Small intestine (tissue), 7 donors: ENCODE measurements at regions not wholly inside any gene's neighbourhood (a gene's known extent, or its start where the extent isn't known, plus 50 kb on each side); places are given as distances from the start of the nearest gene placed in this dataset.
"Not testable (repeated sequence)": the region's sequence is repeated elsewhere in the genome, so short reads cannot be mapped to it uniquely, and the experiment has no call there.

Source experiments
- DNase-seq, 2 donors: peaks; one replicate each; pipeline versions ENCODE4 v3.0.0 to v3.0.0-alpha.2; 2013
- FAIRE-seq: peaks from 2 replicates; lab custom pipeline; 2012; peaks lifted over from hg19 to GRCh38; lab: Jason Lieb, UNC
- H3K27ac ChIP-seq, 3 donors: one replicate each; pipeline ENCODE4 v1.5.1; 2013; ENCODE audit warnings: low read length in 2 of 3, mild to moderate bottlenecking in 2 of 3, control low read depth in 1 of 3, inconsistent platforms in 1 of 3, low read depth in 1 of 3, moderate library complexity in 1 of 3
- H3K27me3 ChIP-seq, 3 donors: one replicate each; pipeline ENCODE4 v1.6.1; 2013; ENCODE audit warnings: low read length in 3 of 3, inconsistent platforms in 1 of 3; ENCODE audit not compliant: control insufficient read depth in 3 of 3, insufficient read depth in 3 of 3
- H3K36me3 ChIP-seq, 3 donors: one replicate each; pipeline ENCODE4 v1.6.1; 2013; ENCODE audit warnings: low read length in 3 of 3, inconsistent platforms in 1 of 3, low read depth in 1 of 3, mild to moderate bottlenecking in 1 of 3, moderate library complexity in 1 of 3; ENCODE audit not compliant: control insufficient read depth in 3 of 3, insufficient read depth in 2 of 3
- H3K4me1 ChIP-seq, 3 donors: one replicate each; pipeline ENCODE4 v1.6.1; 2013; ENCODE audit warnings: low read length in 2 of 3, inconsistent platforms in 1 of 3, low read depth in 1 of 3, mild to moderate bottlenecking in 1 of 3, moderate library complexity in 1 of 3; ENCODE audit not compliant: control insufficient read depth in 3 of 3, insufficient read depth in 2 of 3
- H3K4me3 ChIP-seq, 3 donors: one replicate each; pipeline ENCODE4 v1.5.1; 2013; ENCODE audit warnings: low read length in 3 of 3, control low read depth in 1 of 3, inconsistent platforms in 1 of 3, low read depth in 1 of 3, mild to moderate bottlenecking in 1 of 3, moderate library complexity in 1 of 3
- H3K9me3 ChIP-seq, 2 donors: one replicate each; pipeline ENCODE4 v1.6.1; 2013; ENCODE audit warnings: low read depth in 1 of 2, low read length in 1 of 2; ENCODE audit not compliant: control insufficient read depth in 2 of 2, insufficient read depth in 1 of 2
- WGBS, 3 donors: extraction: QIAGEN DNeasy Blood & Tissue Kit; methylation state at CpG; one replicate each; pipeline ENCODE4 v1.1.7; 2013; 5-methylcytosine and 5-hydroxymethylcytosine counted together
- donor health status: healthy with polysubstance abuse.
- donor health status: control.
- donor health status: control.
- donor health status: Bipolar disorder and iron deficiency.
- donor health status: healthy.

DNA sequence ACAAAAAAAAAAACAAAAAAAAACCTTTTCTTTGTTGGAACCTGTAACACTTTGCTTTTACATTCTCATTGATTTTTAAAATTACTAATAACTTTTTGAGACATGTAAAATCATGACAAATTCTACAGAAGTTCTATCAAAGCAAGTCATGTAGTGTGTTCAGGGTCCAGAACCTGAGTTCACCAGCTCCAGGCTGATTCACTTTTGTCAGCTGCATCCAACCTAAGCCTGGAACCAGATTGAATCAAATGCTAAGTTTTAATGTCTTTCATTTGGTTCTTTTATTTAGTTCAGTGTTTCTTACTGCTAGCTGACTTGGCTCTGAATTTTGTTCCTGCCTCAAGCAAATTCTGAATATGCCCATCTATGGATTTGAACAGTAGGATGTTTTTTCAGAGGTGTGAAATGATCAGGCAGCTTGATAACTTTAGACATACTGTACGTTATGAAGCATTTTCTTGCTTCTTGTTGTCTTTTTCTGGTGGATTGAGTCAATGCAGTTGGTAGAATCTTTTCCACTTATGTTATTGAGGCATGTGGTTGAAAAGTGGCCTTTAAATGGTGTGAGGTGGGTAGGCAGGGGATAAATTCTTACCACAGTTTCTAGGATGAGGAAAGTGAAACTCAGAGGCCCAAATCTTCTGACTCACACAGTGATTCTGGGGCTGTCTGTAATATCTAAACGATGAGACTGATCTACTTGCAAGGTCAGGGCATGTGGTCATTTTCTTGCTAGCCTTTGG lies 78.7 kb downstream of the SRGAP2 start:
- H3K27me3 ChIP-seq, H3K27ac ChIP-seq, H3K4me1 ChIP-seq, H3K9me3 ChIP-seq, DNase-seq, H3K36me3 ChIP-seq, H3K4me3 ChIP-seq, FAIRE-seq: not testable (repeated sequence)
- WGBS, 3 donors = no CpG with 5 or more reads among the region's 2 CpGs

DNA sequence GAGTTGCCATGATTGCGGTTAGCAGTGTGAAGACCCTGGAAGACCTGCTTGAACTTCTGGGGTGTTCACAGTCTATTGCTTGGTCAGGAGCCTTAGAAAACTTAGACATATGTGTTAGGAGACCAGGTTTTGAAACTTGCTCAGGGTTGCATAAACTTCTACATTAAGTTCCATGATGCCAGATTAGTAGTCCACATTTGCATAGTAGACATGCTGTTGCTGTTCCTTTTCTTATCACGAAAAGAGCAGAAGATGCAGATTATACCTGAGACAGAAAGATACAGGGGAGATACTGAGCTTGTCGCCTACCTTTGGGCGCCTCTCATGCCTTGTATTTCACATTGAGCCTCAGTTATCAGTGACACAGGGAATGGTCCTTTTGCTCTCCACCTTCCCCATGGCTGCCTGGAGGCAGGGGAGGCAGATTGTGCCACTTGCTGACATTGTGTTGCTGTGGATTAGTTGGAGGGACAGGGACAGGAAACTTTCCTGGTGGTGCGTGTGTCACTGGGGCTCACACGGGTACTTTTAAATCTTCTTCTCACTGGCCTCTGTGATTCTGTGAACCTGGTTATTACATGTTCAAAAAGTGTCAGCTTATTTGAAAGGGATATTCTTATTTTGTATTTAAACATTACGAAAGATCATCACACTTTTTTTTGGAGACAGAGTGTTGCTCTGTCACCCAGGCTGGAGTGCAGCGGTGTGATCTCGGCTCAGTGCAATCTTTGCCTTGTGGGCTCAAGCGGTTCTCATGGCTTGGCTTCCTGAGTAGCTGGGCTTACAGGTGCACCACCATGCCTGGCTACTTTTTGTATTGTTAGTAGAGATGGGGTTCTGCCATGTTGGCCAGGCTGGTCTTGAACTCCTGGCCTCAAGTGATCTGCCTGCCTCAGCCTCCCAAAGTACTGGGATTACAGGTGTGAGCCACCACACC lies 82.0 kb downstream of the SRGAP2 start:
- not testable (repeated sequence) for FAIRE-seq, H3K9me3 ChIP-seq, H3K36me3 ChIP-seq, H3K27ac ChIP-seq, DNase-seq, H3K27me3 ChIP-seq, H3K4me3 ChIP-seq, H3K4me1 ChIP-seq
- 94 to 96% (median 96%) methylated on average over 5 to 7 of the region's 10 CpGs for WGBS, 3 donors

DNA sequence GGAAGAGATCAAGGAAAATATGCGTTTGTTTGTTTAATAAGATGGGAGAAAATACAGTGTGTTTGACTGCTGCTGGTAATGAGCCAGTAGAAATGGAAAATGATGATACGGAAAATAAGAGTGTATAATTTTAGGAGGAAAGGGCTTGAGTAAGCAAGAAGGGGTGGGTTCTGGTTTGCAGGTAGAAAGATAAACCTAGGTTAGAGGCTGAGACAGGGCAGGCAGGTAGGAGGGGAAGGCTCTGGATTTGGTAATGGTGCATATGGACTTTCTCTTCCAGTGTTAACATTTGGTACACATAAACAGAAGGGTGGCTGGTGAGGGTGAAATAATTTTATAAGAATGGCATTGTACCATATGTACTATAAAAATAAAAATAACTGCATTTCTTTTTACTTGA lies 84.4 kb downstream of the SRGAP2 start:
- H3K9me3 ChIP-seq, H3K4me1 ChIP-seq, H3K27ac ChIP-seq, DNase-seq, FAIRE-seq, H3K27me3 ChIP-seq, H3K4me3 ChIP-seq, H3K36me3 ChIP-seq: not testable (repeated sequence)
- WGBS, 3 donors = 92 to 94% methylated on average over 2 of the region's 2 CpGs; no CpG with 5 or more reads in 1 of the 3 donors

DNA sequence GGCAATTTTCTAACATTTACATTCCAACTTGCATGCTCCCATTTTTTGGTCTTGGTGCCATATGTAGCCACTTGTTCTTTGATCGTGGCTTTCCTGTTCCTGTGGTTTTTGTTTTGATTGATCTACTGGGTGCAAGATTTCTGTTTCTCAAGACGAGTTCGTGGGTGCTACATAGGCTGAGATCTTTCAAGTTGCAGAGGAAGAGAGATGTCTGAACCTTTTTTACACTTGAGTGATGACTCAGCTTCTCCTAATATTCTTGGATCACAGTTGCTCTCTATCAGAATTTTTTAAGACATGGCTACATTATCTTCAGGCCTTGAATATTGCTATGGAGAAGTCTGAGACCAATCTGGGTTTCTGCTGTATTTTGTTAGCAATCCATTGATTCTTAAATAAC lies 85.1 kb downstream of the SRGAP2 start:
- not testable (repeated sequence) for H3K4me1 ChIP-seq, H3K27me3 ChIP-seq, H3K36me3 ChIP-seq, H3K27ac ChIP-seq, H3K4me3 ChIP-seq, H3K9me3 ChIP-seq, FAIRE-seq, DNase-seq
- no CpG with 5 or more reads among the region's 3 CpGs for WGBS, 3 donors

DNA sequence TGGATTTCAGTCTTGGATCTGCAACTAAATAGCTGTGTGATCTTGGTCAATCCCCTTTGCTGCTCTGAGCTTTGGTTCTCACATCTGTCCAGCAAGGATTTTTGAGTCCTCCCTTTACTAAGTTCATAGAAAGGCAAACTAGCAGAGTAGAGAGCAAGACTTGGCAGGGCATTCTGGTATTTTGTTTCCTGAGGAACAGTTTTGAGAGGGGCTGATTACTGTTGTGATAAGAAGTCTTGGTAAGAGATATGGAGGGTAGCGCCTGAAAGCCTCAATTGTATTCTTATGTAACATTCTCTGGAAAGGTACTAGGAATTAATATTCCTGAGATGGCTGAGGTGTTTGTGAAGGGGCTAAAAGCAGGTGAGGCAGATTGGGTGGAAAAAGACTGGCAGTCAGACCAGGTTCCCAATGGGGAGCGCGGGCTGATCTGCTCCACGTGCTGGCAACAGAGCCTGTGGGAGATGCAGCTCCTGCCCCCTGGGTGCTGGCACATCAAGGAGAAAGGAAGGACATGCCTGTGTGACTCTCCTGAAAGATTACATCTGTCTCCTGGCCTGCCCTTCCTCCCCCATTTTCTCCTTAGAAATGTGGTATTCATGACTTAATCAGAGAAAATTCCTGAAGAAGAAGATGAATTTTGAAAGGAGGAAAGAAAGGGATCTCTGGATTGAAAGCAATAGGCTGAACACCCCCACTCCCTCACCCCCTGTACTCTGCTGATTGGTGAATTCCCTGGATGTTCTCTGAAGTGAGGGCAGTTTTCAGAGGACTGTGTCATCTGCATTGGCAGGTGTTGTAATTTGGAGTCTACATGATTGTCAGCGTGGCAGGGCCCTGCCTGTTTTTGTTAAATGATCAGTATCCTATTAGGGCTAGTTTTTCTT lies 94.0 kb downstream of the SRGAP2 start:
- H3K9me3 ChIP-seq, H3K27ac ChIP-seq, H3K4me3 ChIP-seq, DNase-seq, FAIRE-seq, H3K4me1 ChIP-seq, H3K27me3 ChIP-seq, H3K36me3 ChIP-seq: not testable (repeated sequence)
- WGBS, 3 donors = no CpG with 5 or more reads among the region's 5 CpGs

DNA sequence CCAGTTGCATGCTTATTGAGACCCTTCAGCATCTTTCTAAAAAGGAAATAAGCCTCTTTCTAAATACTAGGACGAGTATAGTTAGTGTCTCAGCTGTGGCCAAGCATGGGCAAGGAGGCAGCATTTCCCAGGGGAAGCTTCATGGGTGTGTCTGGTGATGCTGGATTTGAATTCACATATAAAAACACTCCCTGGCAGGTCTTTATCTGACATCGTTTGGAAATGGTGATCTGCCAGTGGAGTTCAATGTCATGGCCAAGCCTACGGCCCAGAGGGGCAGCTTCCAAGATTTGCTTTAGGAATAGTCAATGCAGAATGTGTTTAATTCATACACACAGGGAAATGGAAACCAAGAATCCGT lies 94.7 kb downstream of the SRGAP2 start:
- WGBS, 3 donors = 71 to 86% (median 78%) methylated on average over 1 to 2 of the region's 4 CpGs
- not testable (repeated sequence) for H3K4me1 ChIP-seq, H3K36me3 ChIP-seq, FAIRE-seq, H3K4me3 ChIP-seq, DNase-seq, H3K9me3 ChIP-seq, H3K27ac ChIP-seq, H3K27me3 ChIP-seq

DNA sequence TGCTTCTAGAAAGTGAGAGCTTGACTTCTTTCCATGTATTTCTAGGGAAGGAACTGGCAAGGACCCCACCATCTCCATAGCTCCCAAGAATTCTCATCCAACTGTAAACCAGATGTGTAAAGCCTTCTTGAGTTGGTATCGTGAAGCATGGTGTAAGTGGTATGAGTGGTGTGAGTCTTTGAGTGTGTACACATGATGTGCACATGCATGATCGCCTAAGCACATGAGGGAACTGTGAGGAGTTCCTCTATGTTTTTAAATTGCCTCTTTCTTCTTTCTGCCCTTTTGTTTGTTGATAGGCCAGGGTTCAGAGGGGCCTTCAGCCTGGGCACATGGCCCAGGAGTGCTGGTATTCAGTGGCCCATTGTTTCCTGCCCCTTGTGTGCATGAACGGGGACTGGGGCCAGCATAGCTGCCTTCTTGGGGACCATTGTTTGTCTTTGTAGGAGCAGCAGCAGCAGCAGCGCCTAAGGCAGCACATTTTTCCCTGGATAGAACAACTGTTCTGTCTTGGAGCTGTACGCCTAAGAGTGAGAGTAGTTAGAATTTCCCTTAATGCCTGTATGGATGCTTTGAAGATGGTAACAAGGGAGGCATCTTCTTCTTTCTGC lies 95.9 kb downstream of the SRGAP2 start:
- not testable (repeated sequence) for H3K27ac ChIP-seq, H3K36me3 ChIP-seq, H3K4me3 ChIP-seq, FAIRE-seq, H3K27me3 ChIP-seq, H3K9me3 ChIP-seq, H3K4me1 ChIP-seq, DNase-seq
- WGBS, 3 donors = 67 to 84% methylated on average over 1 to 3 of the region's 5 CpGs; no CpG with 5 or more reads in 1 of the 3 donors

DNA sequence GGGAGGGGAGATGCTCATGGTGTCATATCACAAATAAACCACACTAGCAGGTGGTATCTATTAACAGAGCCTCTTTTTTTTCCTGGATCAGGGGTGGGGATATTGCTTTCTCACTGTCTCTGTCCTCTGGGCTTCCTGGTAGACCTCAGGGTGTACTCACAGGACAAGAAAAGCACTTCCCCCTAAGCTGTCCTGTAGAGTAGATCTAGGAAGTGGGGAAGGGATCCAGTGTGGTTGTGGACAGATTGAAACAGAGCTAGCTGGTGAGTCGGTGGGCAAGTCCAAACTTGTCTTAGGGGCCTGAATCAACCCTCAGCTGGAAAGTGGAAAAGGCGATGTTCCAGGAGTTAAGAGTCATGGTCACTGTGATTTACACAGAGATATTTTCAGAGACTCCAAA lies 96.6 kb downstream of the SRGAP2 start:
- H3K27ac ChIP-seq, DNase-seq, H3K4me3 ChIP-seq, H3K9me3 ChIP-seq, H3K27me3 ChIP-seq, FAIRE-seq, H3K36me3 ChIP-seq, H3K4me1 ChIP-seq: not testable (repeated sequence)
- 100% methylated on average over 1 of the region's 2 CpGs; no CpG with 5 or more reads in 2 of the 3 donors for WGBS, 3 donors
